Loucy (cell line): ENCODE measurements at regions not wholly inside any gene's neighbourhood (a gene's known extent, or its start where the extent isn't known, plus 50 kb on each side); places are given as distances from the start of the nearest gene placed in this dataset.

Source experiments
- CTCF ChIP-seq: fragments of 200-600 bp; sonication (generic); conservative IDR thresholded peaks from 2 replicates; pipeline ENCODE4 v1.5.1; 2014; ENCODE audit warnings: mild to moderate bottlenecking, antibody characterized with exemption, low read length
- EZH2phosphoT487 ChIP-seq: fragments of 200-600 bp; IDR thresholded peaks from 2 replicates; pipeline ENCODE4 v1.6.1; 2018; ENCODE audit warnings: antibody characterized with exemption, mild to moderate bottlenecking, moderate library complexity, borderline replicate concordance

GRCh38 chr5:3734632-3735031, 139.0 kb downstream of the IRX1 start:
- TF ChIP-seq CTCF (no peak), EZH2phosphoT487 (no peak)
